ENCODE measurements at regions not wholly inside any gene's neighbourhood (a gene's known extent, or its start where the extent isn't known, plus 50 kb on each side); places are given as distances from the start of the nearest gene placed in this dataset.

DNA sequence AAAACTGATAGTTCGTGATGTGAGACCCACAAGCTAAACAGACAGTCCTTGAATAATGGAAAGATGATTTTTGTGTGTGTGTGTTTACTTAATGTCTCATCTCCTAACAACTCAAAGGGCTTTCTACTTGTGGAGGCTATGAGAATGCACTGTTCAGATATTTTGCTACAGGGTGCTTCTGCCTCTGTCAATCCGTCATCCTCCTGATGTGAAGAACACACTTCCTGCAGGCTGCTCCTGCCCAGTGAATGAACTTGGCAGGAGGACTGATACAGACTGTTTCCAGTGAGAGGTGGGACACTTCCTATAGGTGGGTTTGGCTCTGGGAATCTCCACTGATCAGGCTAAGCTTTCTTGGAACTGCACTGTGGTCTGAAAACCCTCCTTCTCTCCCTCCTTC is 168.4 kb upstream of the STARD13 start:
- peak in 2 of 8 donors; percentile 31 to 39 for ATAC-seq
- 72 to 74% methylated on average over 2 of the region's 2 CpGs for WGBS, 2 donors
- peak overlapping the region in 2 of 10 donors; percentile 11 to 47 for H3K27ac ChIP-seq
- peaks cover 0 to 26% (median 13%) of the 10 kb centered on the region in 9 donors for H3K4me1 ChIP-seq
- H3K4me3 ChIP-seq = no peak overlapping the region
- TF ChIP-seq, protein P1, sequence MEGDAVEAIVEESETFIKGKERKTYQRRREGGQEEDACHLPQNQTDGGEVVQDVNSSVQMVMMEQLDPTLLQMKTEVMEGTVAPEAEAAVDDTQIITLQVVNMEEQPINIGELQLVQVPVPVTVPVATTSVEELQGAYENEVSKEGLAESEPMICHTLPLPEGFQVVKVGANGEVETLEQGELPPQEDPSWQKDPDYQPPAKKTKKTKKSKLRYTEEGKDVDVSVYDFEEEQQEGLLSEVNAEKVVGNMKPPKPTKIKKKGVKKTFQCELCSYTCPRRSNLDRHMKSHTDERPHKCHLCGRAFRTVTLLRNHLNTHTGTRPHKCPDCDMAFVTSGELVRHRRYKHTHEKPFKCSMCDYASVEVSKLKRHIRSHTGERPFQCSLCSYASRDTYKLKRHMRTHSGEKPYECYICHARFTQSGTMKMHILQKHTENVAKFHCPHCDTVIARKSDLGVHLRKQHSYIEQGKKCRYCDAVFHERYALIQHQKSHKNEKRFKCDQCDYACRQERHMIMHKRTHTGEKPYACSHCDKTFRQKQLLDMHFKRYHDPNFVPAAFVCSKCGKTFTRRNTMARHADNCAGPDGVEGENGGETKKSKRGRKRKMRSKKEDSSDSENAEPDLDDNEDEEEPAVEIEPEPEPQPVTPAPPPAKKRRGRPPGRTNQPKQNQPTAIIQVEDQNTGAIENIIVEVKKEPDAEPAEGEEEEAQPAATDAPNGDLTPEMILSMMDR (IDR thresholded peaks at IDR 0.05) = no peak
- H3K27me3 ChIP-seq = no peaks in the 10 kb centered on the region
- DNase-seq = no peak
- H3K9me3 ChIP-seq = peaks cover 0 to 19% (median 0%) of the 10 kb centered on the region in 11 donors
- no peaks in the 10 kb centered on the region for H3K36me3 ChIP-seq
- intact Hi-C loops (cut with DNase I) = no loop called here

DNA sequence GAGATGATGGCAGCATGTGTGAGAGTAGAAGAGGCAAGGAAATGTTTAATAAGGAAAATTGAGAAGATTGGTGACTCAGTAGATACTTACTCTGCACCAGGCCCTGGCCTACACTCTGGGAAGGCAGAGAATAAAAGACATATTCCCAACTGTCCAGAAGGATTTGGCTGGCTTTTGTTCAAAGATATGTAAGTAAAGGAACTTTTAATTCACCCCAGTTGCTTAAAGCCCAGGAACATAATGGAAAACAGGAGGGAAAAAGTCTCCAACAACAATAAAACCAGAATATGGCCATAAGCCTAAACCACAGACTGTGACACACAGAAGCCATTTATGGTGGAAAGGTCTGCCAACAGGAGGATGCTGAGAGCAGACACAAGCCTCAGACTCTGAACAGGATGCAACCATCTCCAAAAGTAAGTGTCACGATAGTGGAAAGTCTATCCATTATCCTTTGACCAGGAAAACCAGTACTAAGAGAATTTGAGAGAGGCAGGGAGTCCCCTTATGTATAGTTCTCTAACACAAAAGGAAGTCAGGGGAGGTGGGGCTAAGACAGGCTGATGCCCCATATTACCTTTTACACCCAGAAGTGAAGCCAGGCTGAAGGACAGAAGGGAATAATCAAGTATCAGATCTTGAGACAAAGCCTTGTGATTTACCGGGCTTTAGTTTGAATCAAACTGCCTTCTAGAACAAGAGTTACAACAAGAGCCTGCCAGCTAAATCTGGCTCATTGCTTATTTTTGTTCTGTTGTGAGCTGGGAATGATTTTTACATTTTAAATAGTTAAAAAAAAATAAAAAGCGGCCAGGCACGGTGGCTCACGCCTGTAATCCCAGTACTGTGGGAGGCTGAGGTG is 169.5 kb upstream of the STARD13 start:
- WGBS, 2 donors = 73 to 85% methylated on average over 5 of the region's 5 CpGs
- ATAC-seq = peak in 6 of 8 donors; percentile 16 to 60 (median 48)
- H3K36me3 ChIP-seq = no peaks in the 10 kb centered on the region
- no peak for DNase-seq
- peaks cover 0 to 31% (median 10%) of the 10 kb centered on the region in 11 donors for H3K9me3 ChIP-seq
- peak overlapping the region in 5 of 10 donors; percentile 27 to 47 (median 41) for H3K27ac ChIP-seq
- intact Hi-C loops (cut with DNase I) = no loop called here
- H3K4me3 ChIP-seq = no peak overlapping the region
- no peaks in the 10 kb centered on the region for H3K27me3 ChIP-seq
- H3K4me1 ChIP-seq = peaks cover 0 to 26% (median 13%) of the 10 kb centered on the region in 9 donors
- TF ChIP-seq, protein P1 (IDR thresholded peaks at IDR 0.05) = no peak

DNA sequence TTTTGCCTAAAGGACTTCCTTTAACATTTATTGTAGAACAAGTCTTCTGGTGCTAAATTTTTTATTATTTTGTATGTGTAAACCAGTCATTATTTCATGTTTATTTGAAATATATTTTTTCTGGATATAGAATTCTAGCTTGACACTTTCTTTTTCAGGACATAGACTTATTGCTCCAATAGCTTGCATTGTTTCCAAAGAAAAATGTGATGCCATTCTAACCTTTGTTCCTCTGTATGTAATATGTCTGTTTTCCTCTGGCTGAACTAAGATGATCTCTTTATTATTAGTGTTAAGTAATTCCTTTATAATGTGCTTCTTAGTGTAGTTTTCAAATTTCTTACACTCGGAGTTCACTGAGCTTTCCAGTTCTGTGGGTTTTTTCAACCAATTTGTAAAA is 174.1 kb upstream of the STARD13 start:
- 98% methylated on average over 1 of the region's 1 CpG for WGBS, 2 donors
- intact Hi-C loops (cut with DNase I) = no loop called here
- no peak overlapping the region for H3K4me3 ChIP-seq
- DNase-seq (no peak), ATAC-seq (no peak)
- H3K27ac ChIP-seq = no peak overlapping the region
- peaks cover 0 to 2% (median 0%) of the 10 kb centered on the region in 9 donors for H3K4me1 ChIP-seq
- no peaks in the 10 kb centered on the region for H3K27me3 ChIP-seq
- TF ChIP-seq, protein P1 (IDR thresholded peaks at IDR 0.05) = no peak
- H3K9me3 ChIP-seq = peaks cover 0 to 34% (median 12%) of the 10 kb centered on the region in 11 donors
- no peaks in the 10 kb centered on the region for H3K36me3 ChIP-seq

DNA sequence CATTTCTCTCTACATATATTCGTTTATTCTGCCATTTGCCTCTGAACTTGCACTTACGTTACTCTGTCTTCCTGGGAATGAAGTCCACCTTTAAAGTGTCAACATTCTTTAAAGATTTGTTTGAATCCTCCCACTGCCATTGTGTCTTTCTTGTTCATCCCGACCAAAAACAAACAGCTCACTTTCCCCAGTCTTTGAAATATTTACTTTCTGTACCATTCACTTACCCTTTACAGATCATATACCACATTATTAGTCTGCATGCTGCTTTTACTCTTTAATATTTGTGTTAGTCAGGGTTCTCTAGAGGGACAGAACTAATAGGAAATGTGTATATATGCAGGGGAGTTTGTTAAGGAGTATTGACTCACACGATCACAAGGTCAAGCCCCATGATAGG is 176.6 kb upstream of the STARD13 start:
- intact Hi-C loops (cut with DNase I) = no loop called here
- H3K4me3 ChIP-seq = no peak overlapping the region
- TF ChIP-seq, protein P1 (IDR thresholded peaks at IDR 0.05) = no peak
- no peaks in the 10 kb centered on the region for H3K4me1 ChIP-seq
- WGBS, 2 donors = 83 to 89% methylated on average over 4 of the region's 4 CpGs
- no peaks in the 10 kb centered on the region for H3K27me3 ChIP-seq
- no peak for DNase-seq
- no peak overlapping the region for H3K27ac ChIP-seq
- H3K9me3 ChIP-seq = peaks cover 0 to 26% (median 12%) of the 10 kb centered on the region in 11 donors
- no peaks in the 10 kb centered on the region for H3K36me3 ChIP-seq
- ATAC-seq = no peak
